H1 (cell line): ENCODE measurements at regions not wholly inside any gene's neighbourhood (a gene's known extent, or its start where the extent isn't known, plus 50 kb on each side); places are given as distances from the start of the nearest gene placed in this dataset.

Experiments
- CTCF ChIA-PET: fragments of 300-600 bp; sonication (Branson Sonifier 250); formaldehyde crosslinking; loops from one replicate; lab custom pipeline; 2021; ENCODE audit not compliant: partially characterized antibody; lab: Charles Lee
- POLR2A ChIA-PET: fragments of 300-600 bp; sonication (Branson Sonifier 250); formaldehyde crosslinking; loops from one replicate; lab custom pipeline; 2021; ENCODE audit warnings: inconsistent platforms; ENCODE audit not compliant: partially characterized antibody; lab: Charles Lee
- DNase-seq, 2 experiments: peaks; one replicate each; pipeline versions ENCODE4 v3.0.0 to v3.0.0-alpha.2; 2010 to 2022; ENCODE audit warnings: low spot score in 2 of 2, low read depth in 1 of 2, mixed read lengths in 1 of 2
- FAIRE-seq: peaks from 2 replicates; lab custom pipeline; 2011; peaks lifted over from hg19 to GRCh38; lab: Jason Lieb, UNC
- H2AFZ ChIP-seq: 2 replicates; pipeline ENCODE4 v1.8.1; 2012; ENCODE audit warnings: low read length, inconsistent platforms
- H2AK5ac ChIP-seq: 2 replicates; pipeline ENCODE4 v1.6.1; 2013; ENCODE audit warnings: low read depth, low read length
- H2BK120ac ChIP-seq: replicated peaks from 2 replicates; pipeline ENCODE3; 2013; ENCODE audit warnings: low read depth, low read length, inconsistent platforms
- H2BK12ac ChIP-seq: 2 replicates; pipeline ENCODE4 v1.6.1; 2013; ENCODE audit warnings: low read depth, low read length
- H2BK15ac ChIP-seq: 2 replicates; pipeline ENCODE4 v1.6.1; 2013; ENCODE audit warnings: low read length
- H2BK20ac ChIP-seq: 2 replicates; pipeline ENCODE4 v1.6.1; 2013; ENCODE audit warnings: low read length
- H2BK5ac ChIP-seq: 2 replicates; pipeline ENCODE4 v1.6.1; 2013; ENCODE audit warnings: low read depth, low read length
- H3K14ac ChIP-seq: 2 replicates; pipeline ENCODE4 v1.6.1; 2013; ENCODE audit warnings: inconsistent platforms; ENCODE audit not compliant: insufficient read length
- H3K18ac ChIP-seq: 2 replicates; pipeline ENCODE4 v1.6.1; 2013; ENCODE audit warnings: low read length; ENCODE audit errors: extremely low read depth
- H3K23ac ChIP-seq: 2 replicates; pipeline ENCODE4 v1.6.1; 2013; ENCODE audit warnings: inconsistent platforms; ENCODE audit not compliant: insufficient read length
- H3K23me2 ChIP-seq: 2 replicates; pipeline ENCODE4 v1.6.1; 2013; ENCODE audit warnings: low read depth, low read length
- H3K27ac ChIP-seq: 2 replicates; pipeline ENCODE4 v1.6.1; 2011; ENCODE audit warnings: low read depth, low read length, inconsistent platforms
- H3K27me3 ChIP-seq, 4 experiments: replicated peaks in 1 of 4; 1 replicate in 1 of 4; 2 replicates in 3 of 4; pipeline versions ENCODE4 v1.6.1 to v1.8.1; 2011 to 2013; ENCODE audit warnings: low read length in 3 of 4, mild to moderate bottlenecking in 3 of 4, inconsistent platforms in 2 of 4, mixed read lengths in 2 of 4, moderate library complexity in 1 of 4; ENCODE audit not compliant: control insufficient read depth in 3 of 4, insufficient read depth in 3 of 4; ENCODE audit errors: extremely low read depth in 1 of 4
- H3K36me3 ChIP-seq, 4 experiments: 2 replicates each; pipeline versions ENCODE4 v1.6.1 to v1.8.1; 2011 to 2013; ENCODE audit warnings: mild to moderate bottlenecking in 4 of 4, low read length in 3 of 4, moderate library complexity in 2 of 4, control low read depth in 1 of 4, inconsistent platforms in 1 of 4; ENCODE audit not compliant: insufficient read depth in 4 of 4, control insufficient read depth in 2 of 4
- H3K4ac ChIP-seq: replicated peaks from 2 replicates; pipeline ENCODE3; 2013; ENCODE audit warnings: low read length, low read depth, mixed read lengths, inconsistent platforms; ENCODE audit not compliant: insufficient read length
- H3K4me1 ChIP-seq, 4 experiments: replicated peaks in 1 of 4; 1 replicate in 1 of 4; 2 replicates in 3 of 4; pipeline versions ENCODE4 v1.6.1 to v1.8.1; 2011 to 2013; ENCODE audit warnings: low read length in 3 of 4, inconsistent platforms in 2 of 4, mixed read lengths in 1 of 4; ENCODE audit not compliant: insufficient read depth in 4 of 4, control insufficient read depth in 3 of 4
- H3K4me2 ChIP-seq, 2 experiments: 2 replicates each; pipeline versions ENCODE4 v1.6.1 to v1.8.1; 2011 to 2013; ENCODE audit warnings: low read depth in 2 of 2, low read length in 2 of 2, control low read depth in 1 of 2, inconsistent platforms in 1 of 2, mild to moderate bottlenecking in 1 of 2; ENCODE audit not compliant: insufficient read depth in 1 of 2
- H3K4me3 ChIP-seq, 4 experiments: fragments of 200-600, 300-600 bp in 1 of 4; sonication (generic), shearing (Covaris generic), sonication (Bioruptor Twin) in 1 of 4; 2 replicates each; pipeline versions ENCODE4 v1.5.1 to v1.8.1; 2011 to 2016; ENCODE audit warnings: low read length in 4 of 4, low read depth in 3 of 4, control low read depth in 2 of 4, inconsistent platforms in 2 of 4, mild to moderate bottlenecking in 2 of 4, mixed read lengths in 1 of 4, moderate library complexity in 1 of 4; ENCODE audit not compliant: insufficient read depth in 2 of 4; ENCODE audit errors: extremely low read depth in 1 of 4
- H3K56ac ChIP-seq: replicated peaks from 2 replicates; pipeline ENCODE3; 2013; ENCODE audit warnings: low read depth, mild to moderate bottlenecking, mixed read lengths, low read length, inconsistent platforms; ENCODE audit not compliant: insufficient read length
- H3K79me1 ChIP-seq: 2 replicates; pipeline ENCODE4 v1.6.1; 2013; ENCODE audit warnings: low read depth, low read length, control low read depth
- H3K79me2 ChIP-seq, 2 experiments: 2 replicates each; pipeline versions ENCODE4 v1.6.1 to v1.8.1; 2012 to 2013; ENCODE audit warnings: low read length in 2 of 2, mild to moderate bottlenecking in 2 of 2, inconsistent platforms in 1 of 2; ENCODE audit not compliant: insufficient read depth in 2 of 2, control insufficient read depth in 1 of 2
- H3K9ac ChIP-seq, 4 experiments: replicated peaks in 1 of 4; 1 replicate in 1 of 4; 2 replicates in 3 of 4; pipeline versions ENCODE4 v1.6.1 to v1.8.1; 2011 to 2013; ENCODE audit warnings: low read depth in 3 of 4, low read length in 3 of 4, control low read depth in 2 of 4, mild to moderate bottlenecking in 2 of 4, moderate library complexity in 2 of 4, inconsistent platforms in 1 of 4; ENCODE audit errors: extremely low read depth in 1 of 4
- H3K9me3 ChIP-seq, 2 experiments: 2 replicates each; pipeline versions ENCODE4 v1.6.1 to v1.8.1; 2012 to 2013; ENCODE audit warnings: mild to moderate bottlenecking in 2 of 2, moderate library complexity in 2 of 2, control low read depth in 1 of 2, inconsistent platforms in 1 of 2, low read depth in 1 of 2, low read length in 1 of 2, mixed read lengths in 1 of 2; ENCODE audit not compliant: insufficient read depth in 2 of 2
- H4K20me1 ChIP-seq, 2 experiments: replicated peaks in 1 of 2; 2 replicates each; pipeline versions ENCODE3 to v1.8.1; 2011 to 2013; ENCODE audit warnings: inconsistent platforms in 2 of 2, low read length in 2 of 2, mild to moderate bottlenecking in 1 of 2; ENCODE audit not compliant: insufficient read depth in 2 of 2, control insufficient read depth in 1 of 2
- H4K5ac ChIP-seq: 2 replicates; pipeline ENCODE4 v1.6.1; 2013; ENCODE audit warnings: low read length, low read depth, mixed read lengths, inconsistent platforms; ENCODE audit not compliant: insufficient read length
- H4K8ac ChIP-seq: 2 replicates; pipeline ENCODE4 v1.8.0; 2013; ENCODE audit warnings: mild to moderate bottlenecking, moderate library complexity, low read length, inconsistent platforms; ENCODE audit not compliant: insufficient read depth; ENCODE audit errors: extremely low read depth
- H4K91ac ChIP-seq: replicated peaks from 2 replicates; pipeline ENCODE3; 2013; ENCODE audit warnings: low read length, mixed read lengths, inconsistent platforms; ENCODE audit not compliant: insufficient read length
- POLR2AphosphoS5 ChIP-seq: IDR thresholded peaks from 2 replicates; pipeline ENCODE4 v1.6.1; 2011; ENCODE audit warnings: low read depth, low read length
- RAD21 ChIP-seq, 2 experiments: IDR thresholded peaks in 1 of 2; conservative IDR thresholded peaks in 1 of 2; 2 replicates each; pipeline ENCODE4 v1.6.1; 2011; ENCODE audit warnings: low read depth in 2 of 2, low read length in 2 of 2, improper control_type of control experiment in 1 of 2, inconsistent platforms in 1 of 2, mild to moderate bottlenecking in 1 of 2, moderate library complexity in 1 of 2
- WGBS, 2 experiments: shearing (Covaris generic) in 1 of 2; methylation state at CpG; one replicate each; pipeline versions ENCODE4 v1.1.6 to v1.1.7; 2013 to 2015; ENCODE audit warnings: low lambda C conversion rate in 2 of 2, mixed read lengths in 2 of 2, inconsistent platforms in 1 of 2, low coverage in 1 of 2, missing lambda C conversion rate in 1 of 2; ENCODE audit not compliant: insufficient replicate concordance in 2 of 2, insufficient coverage in 1 of 2, insufficient read length in 1 of 2; ENCODE audit errors: extremely low coverage in 1 of 2, missing lambda C conversion rate in 1 of 2; 5-methylcytosine and 5-hydroxymethylcytosine counted together

GRCh38 chr2:8433390-8433789, 248.5 kb upstream of the ID2 start:
- Histone ChIP-seq H3K27ac (no peak overlapping the region), H3K27me3 (no peaks in the 10 kb centered on the region), H2BK5ac (no peak overlapping the region), H3K4me3 (no peak overlapping the region), H2BK20ac (no peak overlapping the region), H2BK12ac (no peak overlapping the region), H4K20me1 (no peaks in the 10 kb centered on the region), H2BK120ac (no peak overlapping the region), H4K91ac (no peak overlapping the region), H3K4ac (no peak overlapping the region), H3K23ac (no peak overlapping the region), H3K4me2 (no peak overlapping the region), H3K14ac (no peak overlapping the region), H4K5ac (no peak overlapping the region), H2AFZ (no peak overlapping the region), H3K9me3 (peaks cover 4 to 5% of the 10 kb centered on the region in 2 experiments; a peak in 2 of 4 replicates), H3K36me3 (no peaks in the 10 kb centered on the region; a peak in 1 of 8 replicates)
- WGBS, 2 experiments = 76% methylated on average over 3 of the region's 3 CpGs; no CpG with 5 or more reads in 1 of the 2 experiments
- no peak for DNase-seq
- POLR2A ChIA-PET = no interaction called here
- TF ChIP-seq POLR2AphosphoS5 (no peak), RAD21 (IDR thresholded peaks at IDR 0.05 in 1 of 2, conservative IDR thresholded peaks at IDR 0.05 in 1 of 2; ENCODE audit: low read depth in 2 of 2, low read length in 2 of 2) (peak; percentile 5 to 13; a peak in 2 of 4 replicates)
- TF ChIP-seq, all 59 proteins: peak for 1
- CTCF ChIA-PET = interaction anchor here (1.0 kb wide), 1 partner anchor 11 kb away, joined by 3 read pairs; no protein-coding TSS in a partner anchor
- no peaks in the 10 kb centered on the region for H3K79me2 ChIP-seq
- H3K56ac ChIP-seq = no peak overlapping the region
- H4K8ac ChIP-seq = no peak overlapping the region
- H3K4me1 ChIP-seq = 0 out of 7 replicates have a peak, but pooled peaks cover 0 to 3% (median 0%) of the 10 kb centered on the region in 4 experiments
- H3K9ac ChIP-seq = no peak overlapping the region
- no peak overlapping the region for H2BK15ac ChIP-seq
- H2AK5ac ChIP-seq = no peak overlapping the region
- H3K23me2 ChIP-seq = no peaks in the 10 kb centered on the region
- no peak overlapping the region for H3K18ac ChIP-seq
- no peak for FAIRE-seq
- H3K79me1 ChIP-seq = no peaks in the 10 kb centered on the region
